Vagina (tissue), 2 donors: ENCODE measurements at regions not wholly inside any gene's neighbourhood (a gene's known extent, or its start where the extent isn't known, plus 50 kb on each side); places are given as distances from the start of the nearest gene placed in this dataset.
"Not testable (repeated sequence)": the region's sequence is repeated elsewhere in the genome, so short reads cannot be mapped to it uniquely, and the experiment has no call there.

Experiments used
- DNase-seq, 2 donors: peaks; one replicate each; pipeline ENCODE4 v3.0.0-alpha.2; 2017; ENCODE audit errors: extremely low spot score in 2 of 2
- H3K27ac ChIP-seq: fragments of 200-600 bp; sonication (generic); one replicate; pipeline ENCODE4 v1.5.1; 2019
- H3K27me3 ChIP-seq: fragments of 200-600 bp; sonication (generic); one replicate; pipeline ENCODE4 v1.5.1; 2019
- H3K36me3 ChIP-seq, 2 donors: fragments of 200-600 bp; sonication (generic); one replicate each; pipeline ENCODE4 v1.5.1; 2017 to 2019
- H3K4me1 ChIP-seq: fragments of 200-600 bp; sonication (generic); one replicate; pipeline ENCODE4 v1.5.1; 2019
- H3K4me3 ChIP-seq, 2 donors: fragments of 200-600 bp; sonication (generic); 1 replicate in 1 of 2; 2 replicates in 1 of 2; pipeline ENCODE4 v1.5.1; 2016 to 2019
- H3K9me3 ChIP-seq: fragments of 200-600 bp; sonication (generic); one replicate; pipeline ENCODE4 v1.5.1; 2019
- CTCF ChIP-seq, 3 experiments: fragments of 450-650 bp in 2 of 3; fragments of 200-600 bp in 1 of 3; sonication (generic) in 1 of 3; IDR thresholded peaks; one replicate each; pipeline ENCODE4 v1.5.1; 2017 to 2019; ENCODE audit warnings: antibody characterized with exemption in 3 of 3, mild to moderate bottlenecking in 2 of 3, moderate library complexity in 2 of 3
- POLR2A ChIP-seq, 2 donors: fragments of 450-650 bp; IDR thresholded peaks; one replicate each; pipeline ENCODE4 v1.6.1; 2017; ENCODE audit warnings: antibody characterized with exemption in 2 of 2, mild to moderate bottlenecking in 2 of 2, moderate library complexity in 2 of 2
- POLR2AphosphoS5 ChIP-seq, 2 donors: sonication (generic); formaldehyde crosslinking; IDR thresholded peaks; one replicate each; pipeline ENCODE4 v1.9.0; 2017; ENCODE audit warnings: antibody characterized with exemption in 2 of 2, mild to moderate bottlenecking in 2 of 2, low read depth in 1 of 2; ENCODE audit not compliant: insufficient read depth in 1 of 2
- intact Hi-C: fragments of 100-400 bp; cut with DNase I; formaldehyde crosslinking; loops from one replicate; pipeline ENCODE4 v1.15.1; 2023

- intact Hi-C loops = no loop called here
- no peak for TF ChIP-seq POLR2AphosphoS5 (IDR thresholded peaks at IDR 0.05; ENCODE audit: insufficient read depth in 1 of 2, low read depth in 1 of 2)
- no peak for TF ChIP-seq POLR2A (IDR thresholded peaks at IDR 0.05)
- no peak for TF ChIP-seq CTCF (IDR thresholded peaks at IDR 0.05)
- DNase-seq = no peak
- Histone ChIP-seq H3K27me3 (no peaks in the 10 kb centered on the region), H3K4me3 (no peak overlapping the region), H3K36me3 (no peaks in the 10 kb centered on the region), H3K27ac (no peak overlapping the region), H3K4me1 (no peaks in the 10 kb centered on the region), H3K9me3 (no peaks in the 10 kb centered on the region)
These were observed 126.2 kb upstream of the ADCY2 start for GRCh38 chr5:7269591-7270274.

GRCh38 chr5:7271435-7272084 lies 124.4 kb upstream of the ADCY2 start:
- TF ChIP-seq CTCF (IDR thresholded peaks at IDR 0.05) = no peak
- no peak for TF ChIP-seq POLR2A (IDR thresholded peaks at IDR 0.05)
- no peak for TF ChIP-seq POLR2AphosphoS5 (IDR thresholded peaks at IDR 0.05; ENCODE audit: insufficient read depth in 1 of 2, low read depth in 1 of 2)
- H3K4me1 ChIP-seq = no peaks in the 10 kb centered on the region
- no peak overlapping the region for H3K4me3 ChIP-seq
- no peaks in the 10 kb centered on the region for H3K27me3 ChIP-seq
- no peaks in the 10 kb centered on the region for H3K9me3 ChIP-seq
- no peaks in the 10 kb centered on the region for H3K36me3 ChIP-seq
- intact Hi-C loops = no loop called here
- no peak for DNase-seq
- no peak overlapping the region for H3K27ac ChIP-seq

GRCh38 chr5:7272408-7272965 lies 123.5 kb upstream of the ADCY2 start:
- DNase-seq = no peak
- intact Hi-C loops = no loop called here
- no peak overlapping the region for H3K27ac ChIP-seq

GRCh38 chr5:7274203-7274602 lies 121.7 kb upstream of the ADCY2 start:
- no peaks in the 10 kb centered on the region for H3K36me3 ChIP-seq
- intact Hi-C loops = no loop called here
- H3K4me1 ChIP-seq = no peaks in the 10 kb centered on the region
- no peak for TF ChIP-seq CTCF (IDR thresholded peaks at IDR 0.05)
- TF ChIP-seq POLR2AphosphoS5 (IDR thresholded peaks at IDR 0.05; ENCODE audit: insufficient read depth in 1 of 2, low read depth in 1 of 2) = no peak
- TF ChIP-seq POLR2A (IDR thresholded peaks at IDR 0.05) = no peak
- no peak for DNase-seq
- H3K4me3 ChIP-seq = no peak overlapping the region
- no peaks in the 10 kb centered on the region for H3K9me3 ChIP-seq
- H3K27me3 ChIP-seq = no peaks in the 10 kb centered on the region
- no peak overlapping the region for H3K27ac ChIP-seq

More at GRCh38 chr5:7272408-7272965, 123.5 kb upstream of the ADCY2 start:
- no peak for TF ChIP-seq POLR2AphosphoS5 (IDR thresholded peaks at IDR 0.05; ENCODE audit: insufficient read depth in 1 of 2, low read depth in 1 of 2)
- no peak for TF ChIP-seq CTCF (IDR thresholded peaks at IDR 0.05)
- no peak for TF ChIP-seq POLR2A (IDR thresholded peaks at IDR 0.05)
- Histone ChIP-seq H3K36me3 (no peaks in the 10 kb centered on the region), H3K9me3 (no peaks in the 10 kb centered on the region), H3K4me1 (no peaks in the 10 kb centered on the region), H3K27me3 (no peaks in the 10 kb centered on the region), H3K4me3 (no peak overlapping the region)

GRCh38 chr5:7289634-7290033 lies 106.3 kb upstream of the ADCY2 start:
- H3K4me3 ChIP-seq, H3K27ac ChIP-seq, H3K4me1 ChIP-seq, DNase-seq, H3K9me3 ChIP-seq, H3K36me3 ChIP-seq, intact Hi-C loops, H3K27me3 ChIP-seq: not testable (repeated sequence)

- H3K4me3 ChIP-seq, intact Hi-C loops, H3K4me1 ChIP-seq: not testable (repeated sequence)
These were observed 98.1 kb upstream of the ADCY2 start for GRCh38 chr5:7297821-7298220.

GRCh38 chr5:7299731-7300130 lies 96.2 kb upstream of the ADCY2 start:
- intact Hi-C loops, DNase-seq, H3K4me3 ChIP-seq, H3K27me3 ChIP-seq, H3K36me3 ChIP-seq, H3K9me3 ChIP-seq, H3K27ac ChIP-seq, H3K4me1 ChIP-seq: not testable (repeated sequence)

More at GRCh38 chr5:7297821-7298220, 98.1 kb upstream of the ADCY2 start:
- H3K27me3 ChIP-seq, H3K27ac ChIP-seq, DNase-seq, H3K9me3 ChIP-seq, H3K36me3 ChIP-seq: not testable (repeated sequence)

- DNase-seq, H3K27ac ChIP-seq, H3K9me3 ChIP-seq, H3K4me3 ChIP-seq, H3K27me3 ChIP-seq, H3K4me1 ChIP-seq, H3K36me3 ChIP-seq, intact Hi-C loops: not testable (repeated sequence)
These were observed 90.8 kb upstream of the ADCY2 start for GRCh38 chr5:7305000-7305674.
